GM19372 (cell line): ENCODE measurements at regions not wholly inside any gene's neighbourhood (a gene's known extent, or its start where the extent isn't known, plus 50 kb on each side); places are given as distances from the start of the nearest gene placed in this dataset.
"Not testable (repeated sequence)": the region's sequence is repeated elsewhere in the genome, so short reads cannot be mapped to it uniquely, and the experiment has no call there.

Source experiments
- ATAC-seq: cut with Tn5 transposase; IDR thresholded peaks from one replicate; pipeline ENCODE4 v1.9.1; 2021; ENCODE audit warnings: mild to moderate bottlenecking, low read depth, moderate library complexity; ENCODE audit not compliant: unreplicated experiment

GRCh38 chr2:113386780-113387433 lies 50.6 kb upstream of the ZNG1B start:
- ATAC-seq = not testable (repeated sequence)

DNA sequence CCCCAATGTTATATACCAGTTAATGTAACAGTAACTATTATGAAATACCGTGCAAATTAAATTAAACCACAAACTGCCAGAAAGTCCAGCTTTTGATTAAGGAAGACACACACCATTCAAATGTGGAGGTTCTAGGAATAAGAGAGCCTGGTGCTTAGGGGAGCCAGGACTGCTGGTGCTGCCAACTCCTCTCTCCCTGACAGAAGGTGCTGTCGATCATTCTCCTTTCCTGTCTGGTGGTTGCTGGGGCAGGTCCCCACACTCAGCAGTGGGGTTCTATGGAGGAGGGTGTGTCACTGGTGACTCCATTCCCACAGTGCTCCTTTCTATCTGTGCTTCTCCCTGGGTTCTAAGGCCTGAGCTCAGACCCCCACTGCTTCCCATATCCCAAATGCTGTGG lies 57.9 kb upstream of the ZNG1B start:
- ATAC-seq = not testable (repeated sequence)

- peak; percentile 78 for ATAC-seq
Observed at GRCh38 chr2:113376913-113377445, 60.5 kb upstream of the ZNG1B start.

- peak; percentile 46 for ATAC-seq
Observed at GRCh38 chr2:113376253-113376912, 61.1 kb upstream of the ZNG1B start.

- ATAC-seq = not testable (repeated sequence)
Observed at GRCh38 chr2:113374857-113375256, 62.6 kb upstream of the ZNG1B start.

DNA sequence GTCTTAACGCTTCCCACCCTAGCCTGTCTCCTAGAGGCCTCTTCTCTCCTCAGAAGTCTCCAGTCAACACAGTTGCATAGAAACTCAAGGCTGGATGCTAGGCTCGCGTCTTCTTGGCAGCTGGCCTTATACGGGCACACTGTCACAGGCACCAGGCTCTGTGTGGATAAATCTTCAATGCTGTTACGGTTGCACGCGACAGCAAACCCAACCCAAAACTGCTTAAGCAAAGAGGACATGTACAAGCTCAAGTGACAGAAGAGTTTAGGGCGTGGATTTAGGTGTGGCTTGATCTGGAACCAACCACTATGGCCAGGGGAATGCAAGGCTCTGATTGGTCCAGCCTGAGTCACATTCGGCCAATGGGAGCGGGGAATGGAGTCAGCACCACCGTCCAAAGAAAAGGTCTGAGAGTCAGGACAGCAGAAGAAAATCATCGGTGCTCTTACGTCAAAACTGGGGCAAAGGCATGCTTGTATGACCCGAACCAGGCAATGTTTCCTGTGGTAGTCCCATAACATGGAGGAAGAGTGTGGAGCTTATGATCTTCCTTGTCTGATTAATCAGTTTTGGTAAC lies 65.1 kb upstream of the ZNG1B start:
- ATAC-seq = not testable (repeated sequence)

DNA sequence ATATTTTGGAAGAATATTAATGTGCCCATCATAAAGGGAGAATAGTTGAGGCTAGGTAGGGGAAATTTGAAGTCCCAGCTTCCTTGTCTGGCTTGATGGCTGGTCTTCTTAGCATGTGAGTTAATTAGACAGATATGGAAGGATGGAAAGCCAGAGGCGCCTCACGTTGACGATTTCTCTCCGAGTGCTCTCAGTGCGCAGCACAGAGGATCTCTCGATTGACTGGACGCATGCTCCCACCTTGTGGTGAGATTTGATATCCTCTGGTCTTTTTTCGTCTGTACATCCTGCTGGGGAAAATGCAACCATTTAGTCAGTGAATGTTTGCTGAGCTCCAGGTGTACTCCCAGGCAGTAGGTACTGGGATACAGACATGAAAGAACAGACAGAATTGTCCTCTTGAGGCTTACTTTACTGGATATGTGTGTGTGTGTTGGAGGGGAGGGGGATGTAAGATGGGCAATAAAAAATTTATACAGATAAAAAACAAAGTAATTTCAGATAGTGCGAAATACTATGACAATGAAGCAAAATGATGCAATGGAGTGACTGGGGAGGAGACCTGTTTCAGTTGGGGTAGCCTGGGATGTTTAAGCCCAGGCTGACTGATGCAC lies 66.9 kb upstream of the ZNG1B start:
- ATAC-seq = no peak

DNA sequence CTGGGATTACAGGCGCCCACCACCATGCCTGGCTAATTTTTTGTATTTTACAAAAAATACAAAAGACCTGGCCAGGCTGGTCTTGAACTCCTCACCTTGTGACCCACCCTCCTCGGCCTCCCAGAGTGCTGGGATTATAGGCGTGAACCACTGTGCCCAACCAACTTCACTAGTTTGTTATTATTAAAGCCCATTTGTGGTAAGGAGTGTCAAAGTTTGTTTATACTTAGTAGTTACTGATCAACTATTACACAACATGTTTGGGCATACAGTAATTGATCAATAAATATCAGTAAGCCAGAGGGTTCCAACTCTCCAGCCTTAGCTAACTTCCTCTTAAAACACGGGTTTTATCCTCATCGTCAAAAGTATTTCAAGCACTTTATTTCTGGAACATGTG lies 67.5 kb upstream of the ZNG1B start:
- ATAC-seq = no peak

DNA sequence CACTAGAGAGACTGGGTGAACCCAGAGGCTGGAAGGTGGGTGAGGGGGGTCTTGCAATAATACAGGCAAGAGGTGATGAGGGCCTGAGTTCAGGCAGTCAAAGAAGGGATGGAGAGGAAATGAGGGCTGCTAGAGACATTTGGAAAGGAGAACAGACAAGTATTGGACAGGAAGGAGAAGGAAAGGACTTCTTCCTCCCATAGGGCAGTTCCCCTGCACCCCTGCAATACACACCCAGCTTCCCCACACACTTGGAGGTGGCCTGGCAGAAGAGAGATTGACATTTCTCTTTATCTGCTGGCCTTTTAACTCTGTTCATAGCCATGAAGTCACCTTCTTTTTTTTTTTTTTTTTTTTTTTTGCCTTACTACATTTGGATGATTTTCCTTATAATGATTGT lies 68.9 kb upstream of the ZNG1B start:
- ATAC-seq = not testable (repeated sequence)

GRCh38 chr2:113366821-113367220 lies 70.7 kb upstream of the ZNG1B start:
- ATAC-seq = not testable (repeated sequence)

GRCh38 chr2:113365791-113366190 lies 71.7 kb upstream of the ZNG1B start:
- not testable (repeated sequence) for ATAC-seq

DNA sequence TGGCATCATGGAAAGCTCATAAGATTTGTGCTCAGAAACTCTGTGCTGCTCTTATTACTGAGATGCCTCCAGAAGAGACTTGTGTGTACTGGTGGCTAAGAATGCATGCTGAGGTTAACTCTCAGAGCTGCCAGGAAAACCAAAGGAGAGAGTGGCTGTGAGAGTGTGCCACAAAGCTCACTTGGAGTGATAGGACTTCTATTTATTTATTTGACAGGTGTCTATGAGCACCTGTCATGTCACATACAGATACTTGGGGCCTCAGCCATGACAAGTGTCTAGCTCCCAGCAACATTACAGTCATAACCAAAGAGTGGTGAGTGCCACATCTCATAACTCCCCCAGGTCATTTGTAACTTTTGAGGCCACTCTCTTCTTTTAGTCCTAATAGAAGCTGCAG lies 72.2 kb upstream of the ZNG1B start:
- not testable (repeated sequence) for ATAC-seq

- no peak for ATAC-seq
Observed at GRCh38 chr2:113361051-113361450, 76.4 kb upstream of the ZNG1B start.

- ATAC-seq = no peak
Observed at GRCh38 chr2:113357071-113357470, 78.3 kb upstream of the PAX8 start.

DNA sequence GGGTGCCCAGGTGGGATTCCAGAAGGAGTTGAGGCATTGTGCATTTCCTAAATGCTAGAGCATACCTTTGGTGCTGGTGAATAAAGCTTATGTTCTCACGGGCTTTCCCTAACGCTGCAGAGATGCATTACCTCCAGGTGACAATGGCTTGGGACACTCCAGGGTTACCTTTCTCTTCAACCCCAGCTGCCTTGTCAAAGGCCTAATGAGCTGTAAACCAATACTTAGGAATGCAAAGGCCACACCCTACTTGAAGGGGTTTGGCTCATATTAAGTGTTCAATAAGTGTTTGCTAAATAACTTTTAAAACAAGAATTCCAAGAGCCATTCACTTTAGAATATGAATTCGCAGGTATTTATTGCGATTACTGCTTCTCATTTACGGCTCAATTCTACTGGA lies 77.6 kb upstream of the PAX8 start:
- ATAC-seq = not testable (repeated sequence)

DNA sequence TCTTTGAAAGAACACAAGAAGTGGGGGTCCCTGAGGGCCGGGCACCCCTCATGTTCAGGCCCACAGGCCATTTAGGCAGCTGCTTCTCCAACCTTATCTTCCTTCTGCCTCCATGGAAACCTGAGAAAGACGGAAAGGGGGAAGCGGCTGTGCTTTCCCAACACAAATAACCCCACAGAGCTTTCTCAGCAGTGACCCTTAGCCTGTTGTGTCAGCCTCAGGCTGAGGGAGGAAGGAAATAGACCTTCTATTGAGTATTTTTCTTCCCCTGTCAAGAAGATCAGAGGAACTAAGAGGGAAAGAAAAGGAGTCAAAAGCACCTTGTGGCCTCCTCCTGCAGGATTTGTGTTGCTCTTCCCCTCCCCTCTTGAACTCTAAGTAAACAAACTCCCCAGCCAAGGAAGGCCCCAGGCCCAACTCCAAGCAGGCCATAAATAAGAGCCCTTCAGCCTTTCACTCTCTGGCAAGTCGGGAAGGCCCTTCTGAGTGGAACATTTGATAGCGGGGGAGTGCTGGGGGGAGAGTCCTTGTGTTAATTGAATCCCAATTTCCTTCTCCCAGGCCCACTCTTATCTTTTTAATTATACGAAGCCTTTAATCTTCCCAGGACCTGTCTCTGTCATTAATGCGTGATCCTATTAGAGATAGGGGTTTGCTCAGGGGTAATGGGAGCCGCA lies 76.8 kb upstream of the PAX8 start:
- ATAC-seq = not testable (repeated sequence)

- no peak for ATAC-seq
Observed at GRCh38 chr2:113351375-113352355, 72.9 kb upstream of the PAX8 start.

GRCh38 chr2:113343800-113344199 lies 65.1 kb upstream of the PAX8 start:
- ATAC-seq = not testable (repeated sequence)

GRCh38 chr2:113342650-113343049 lies 63.9 kb upstream of the PAX8 start:
- ATAC-seq = no peak
